ENCODE measurements at regions not wholly inside any gene's neighbourhood (a gene's known extent, or its start where the extent isn't known, plus 50 kb on each side); places are given as distances from the start of the nearest gene placed in this dataset.

DNA sequence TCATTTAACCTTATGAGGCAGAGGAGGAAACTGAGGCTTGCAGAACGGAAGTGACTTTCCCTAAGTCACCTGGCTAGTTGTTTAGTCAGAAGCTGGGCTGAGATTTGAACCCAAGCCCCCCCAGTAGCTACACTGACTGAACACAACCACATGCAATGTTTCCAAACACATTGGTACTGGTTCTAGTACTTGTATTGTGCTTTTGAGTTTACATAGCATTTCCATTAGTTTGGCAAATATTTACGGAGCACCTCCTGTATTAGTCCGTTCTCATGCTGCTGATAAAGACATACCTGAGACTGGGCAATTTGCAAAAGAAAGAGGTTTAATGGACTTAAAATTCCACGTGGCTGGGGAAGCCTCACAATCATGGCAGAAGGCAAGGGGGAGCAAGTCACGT, 56.3 kb upstream of the ITGA11 start:
- TF ChIP-seq MLX (CRISPR knock-in tag; IDR thresholded peaks at IDR 0.05) (no peak), NR3C1 (CRISPR knock-in tag; conservative IDR thresholded peaks at IDR 0.05; ENCODE audit: low read depth) (no peak), ARID4B (CRISPR knock-in tag; IDR thresholded peaks at IDR 0.05; ENCODE audit: borderline replicate concordance) (no peak), ZBTB21 (CRISPR knock-in tag; IDR thresholded peaks at IDR 0.05; ENCODE audit: borderline replicate concordance) (no peak), CTCF (IDR thresholded peaks at IDR 0.05) (no peak)
- TF ChIP-seq, protein P1, sequence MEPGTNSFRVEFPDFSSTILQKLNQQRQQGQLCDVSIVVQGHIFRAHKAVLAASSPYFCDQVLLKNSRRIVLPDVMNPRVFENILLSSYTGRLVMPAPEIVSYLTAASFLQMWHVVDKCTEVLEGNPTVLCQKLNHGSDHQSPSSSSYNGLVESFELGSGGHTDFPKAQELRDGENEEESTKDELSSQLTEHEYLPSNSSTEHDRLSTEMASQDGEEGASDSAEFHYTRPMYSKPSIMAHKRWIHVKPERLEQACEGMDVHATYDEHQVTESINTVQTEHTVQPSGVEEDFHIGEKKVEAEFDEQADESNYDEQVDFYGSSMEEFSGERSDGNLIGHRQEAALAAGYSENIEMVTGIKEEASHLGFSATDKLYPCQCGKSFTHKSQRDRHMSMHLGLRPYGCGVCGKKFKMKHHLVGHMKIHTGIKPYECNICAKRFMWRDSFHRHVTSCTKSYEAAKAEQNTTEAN (CRISPR knock-in tag; IDR thresholded peaks at IDR 0.05): no peak

Measured in WTC11 (cell line).